ENCODE measurements at regions not wholly inside any gene's neighbourhood (a gene's known extent, or its start where the extent isn't known, plus 50 kb on each side); places are given as distances from the start of the nearest gene placed in this dataset.

DNA sequence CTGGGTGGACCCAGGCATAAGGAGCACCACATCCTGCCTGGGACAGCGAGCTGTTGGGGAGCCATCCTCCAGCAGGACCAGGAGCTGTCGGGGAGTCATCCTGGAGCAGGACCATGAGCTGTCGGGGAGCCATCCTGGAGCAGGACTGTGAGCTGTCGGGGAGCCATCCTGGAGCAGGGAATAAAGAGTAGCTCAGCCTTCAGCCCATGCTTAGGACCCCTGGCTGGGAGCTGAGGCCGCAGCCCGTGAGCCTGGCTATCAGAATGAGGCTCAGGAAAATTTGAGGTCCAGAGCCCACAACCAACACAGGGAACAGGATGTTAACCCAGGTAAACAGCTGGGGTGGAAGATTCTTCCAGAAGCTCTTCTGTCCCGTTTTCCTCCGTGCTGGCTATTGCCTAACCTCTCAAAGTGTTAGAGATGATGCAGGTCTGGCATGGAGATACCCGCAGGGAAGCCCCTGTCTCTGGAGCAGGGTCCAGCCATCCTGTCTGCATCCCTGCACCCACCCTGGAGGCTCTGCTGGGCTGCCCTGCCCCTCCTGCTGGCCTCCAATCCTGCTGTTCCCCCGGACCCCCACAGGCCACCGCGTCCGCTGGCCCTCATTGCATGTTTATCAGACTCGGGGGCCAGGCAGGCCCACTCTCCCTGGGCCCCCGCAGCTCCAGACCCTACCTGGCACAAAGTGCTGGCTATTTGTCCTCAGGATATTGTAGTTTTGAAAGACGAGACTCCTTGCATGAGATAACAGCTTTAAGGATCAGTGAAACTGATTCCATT is 243.5 kb upstream of the MYT1L start:
- TF ChIP-seq SIN3A (IDR thresholded peaks at IDR 0.05; ENCODE audit: low read depth) = no peak
- TF ChIP-seq POLR2A (IDR thresholded peaks at IDR 0.05; ENCODE audit: borderline replicate concordance, extremely low read depth, insufficient read depth, insufficient read length) = no peak
- TF ChIP-seq EZH2 (IDR thresholded peaks at IDR 0.05) = no peak
- TF ChIP-seq, protein P1, sequence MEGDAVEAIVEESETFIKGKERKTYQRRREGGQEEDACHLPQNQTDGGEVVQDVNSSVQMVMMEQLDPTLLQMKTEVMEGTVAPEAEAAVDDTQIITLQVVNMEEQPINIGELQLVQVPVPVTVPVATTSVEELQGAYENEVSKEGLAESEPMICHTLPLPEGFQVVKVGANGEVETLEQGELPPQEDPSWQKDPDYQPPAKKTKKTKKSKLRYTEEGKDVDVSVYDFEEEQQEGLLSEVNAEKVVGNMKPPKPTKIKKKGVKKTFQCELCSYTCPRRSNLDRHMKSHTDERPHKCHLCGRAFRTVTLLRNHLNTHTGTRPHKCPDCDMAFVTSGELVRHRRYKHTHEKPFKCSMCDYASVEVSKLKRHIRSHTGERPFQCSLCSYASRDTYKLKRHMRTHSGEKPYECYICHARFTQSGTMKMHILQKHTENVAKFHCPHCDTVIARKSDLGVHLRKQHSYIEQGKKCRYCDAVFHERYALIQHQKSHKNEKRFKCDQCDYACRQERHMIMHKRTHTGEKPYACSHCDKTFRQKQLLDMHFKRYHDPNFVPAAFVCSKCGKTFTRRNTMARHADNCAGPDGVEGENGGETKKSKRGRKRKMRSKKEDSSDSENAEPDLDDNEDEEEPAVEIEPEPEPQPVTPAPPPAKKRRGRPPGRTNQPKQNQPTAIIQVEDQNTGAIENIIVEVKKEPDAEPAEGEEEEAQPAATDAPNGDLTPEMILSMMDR (IDR thresholded peaks at IDR 0.05 in 2 of 3, conservative IDR thresholded peaks at IDR 0.05 in 1 of 3; ENCODE audit: borderline replicate concordance in 1 of 3, insufficient read depth in 1 of 3, low read depth in 2 of 3, low read length in 2 of 3) = no peak
- no peak for TF ChIP-seq CEBPB (IDR thresholded peaks at IDR 0.05; ENCODE audit: low read depth)

Measured in HCT116 (cell line).